HG03442 (cell line): ENCODE measurements at regions not wholly inside any gene's neighbourhood (a gene's known extent, or its start where the extent isn't known, plus 50 kb on each side); places are given as distances from the start of the nearest gene placed in this dataset.

Source experiments
- ATAC-seq: cut with Tn5 transposase; IDR thresholded peaks from one replicate; pipeline ENCODE4 v1.9.1; 2021; ENCODE audit warnings: mild to moderate bottlenecking, moderate library complexity; ENCODE audit not compliant: unreplicated experiment

DNA sequence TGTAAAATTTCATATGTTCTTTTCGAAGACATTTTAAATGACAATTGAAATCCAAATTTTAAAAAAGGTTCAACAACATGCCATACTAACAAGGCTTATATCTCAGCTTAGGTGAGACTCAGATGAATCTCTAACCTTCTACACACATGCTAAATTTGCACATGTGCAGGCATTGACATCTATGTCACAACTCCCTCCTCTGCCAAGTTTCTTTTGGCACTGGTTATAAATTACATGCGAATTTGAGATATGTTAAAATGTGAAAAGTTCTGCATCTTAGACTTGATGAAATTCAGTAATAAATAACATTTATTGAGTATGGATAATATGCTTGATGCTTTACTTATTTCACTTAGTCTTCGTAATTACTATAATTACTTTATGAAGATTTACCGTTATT, 234.3 kb downstream of the TLE4 start:
- ATAC-seq, result no peak

DNA sequence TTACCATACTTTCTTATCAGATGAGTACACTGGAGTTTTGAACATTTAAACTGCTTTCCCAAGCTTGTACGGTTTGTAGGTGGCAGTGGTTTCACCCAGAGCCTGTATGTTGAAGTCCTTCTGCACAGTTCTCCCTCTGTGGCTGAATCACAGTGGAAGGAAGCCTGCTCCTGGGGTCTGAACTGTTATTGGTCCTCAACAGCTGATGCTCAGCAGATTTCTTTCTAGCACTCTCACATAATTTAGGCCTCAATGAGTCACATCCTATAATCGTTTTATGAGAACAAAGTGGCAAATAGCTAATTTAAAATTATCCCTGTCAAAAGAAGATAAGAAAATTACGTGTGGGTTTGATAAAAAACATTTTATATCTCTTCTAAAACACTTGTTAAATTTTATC, 229.7 kb downstream of the TLE4 start:
- no peak for ATAC-seq

DNA sequence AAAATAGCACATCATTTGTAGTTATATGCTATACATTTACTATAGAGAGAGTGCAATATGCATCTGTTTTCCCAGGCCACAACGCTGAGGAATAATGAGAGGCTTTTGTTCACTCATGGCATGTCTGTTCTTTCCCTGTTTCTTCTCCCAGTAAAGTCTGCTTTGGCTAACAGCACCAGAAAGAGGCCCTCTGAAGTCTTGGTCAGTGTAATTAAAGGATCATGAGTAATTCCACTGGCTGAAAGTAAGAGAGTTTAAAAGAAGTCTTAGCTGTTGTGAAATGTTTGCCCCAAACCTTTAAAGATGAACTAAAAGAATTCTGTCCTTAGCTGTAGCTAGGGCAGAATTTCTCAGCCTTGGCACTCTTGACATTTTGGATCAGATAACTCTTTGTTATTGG, 228.8 kb downstream of the TLE4 start:
- ATAC-seq, result no peak

DNA sequence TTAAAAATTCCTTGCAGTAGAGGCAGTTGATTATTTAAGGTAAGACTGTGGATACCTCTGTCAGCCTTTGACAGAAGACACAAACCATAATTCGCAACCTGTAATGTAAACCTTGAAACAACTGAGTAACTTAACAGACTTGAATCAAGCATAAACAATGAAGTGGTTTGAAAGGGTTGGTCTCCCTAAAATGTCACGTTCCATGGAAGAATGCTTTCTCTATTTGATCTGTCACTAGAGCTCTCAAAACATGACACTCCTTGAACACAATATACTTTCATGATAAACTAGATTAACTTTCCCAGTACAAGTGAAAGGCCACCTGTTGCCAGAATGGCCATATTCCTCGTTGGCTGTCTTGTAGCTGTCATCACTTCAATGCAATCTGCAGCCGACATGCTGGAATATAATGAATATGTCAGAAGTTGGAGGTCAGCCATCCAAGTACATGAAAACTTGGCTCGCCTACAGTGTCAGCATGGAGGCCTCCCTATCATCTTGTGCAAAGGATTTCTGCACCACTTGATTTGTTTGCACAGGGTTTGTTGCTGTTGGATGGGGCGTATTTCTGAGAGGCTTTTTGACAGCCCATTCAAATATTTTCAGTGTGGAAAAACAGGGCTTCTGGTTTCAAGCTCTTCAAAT, 228.0 kb downstream of the TLE4 start:
- ATAC-seq, result no peak

DNA sequence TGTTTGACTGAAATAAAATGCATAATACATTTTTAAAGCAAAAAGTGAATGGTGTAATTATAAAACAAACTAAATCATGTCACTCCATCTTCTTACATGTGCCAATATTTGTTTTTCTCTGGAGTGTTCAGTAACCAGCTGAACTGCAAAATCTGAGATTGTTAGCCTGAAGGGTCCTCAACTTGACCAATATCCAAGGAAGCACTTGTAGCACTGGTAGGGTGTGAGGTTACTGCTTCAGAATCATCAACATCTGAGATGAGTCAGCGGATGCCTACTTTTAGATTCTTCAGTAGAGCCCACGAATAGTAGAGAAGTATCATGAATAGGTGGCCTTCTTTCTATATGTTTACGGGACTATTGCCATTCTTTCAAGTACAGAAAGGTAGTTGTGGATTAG, 226.7 kb downstream of the TLE4 start:
- no peak for ATAC-seq

DNA sequence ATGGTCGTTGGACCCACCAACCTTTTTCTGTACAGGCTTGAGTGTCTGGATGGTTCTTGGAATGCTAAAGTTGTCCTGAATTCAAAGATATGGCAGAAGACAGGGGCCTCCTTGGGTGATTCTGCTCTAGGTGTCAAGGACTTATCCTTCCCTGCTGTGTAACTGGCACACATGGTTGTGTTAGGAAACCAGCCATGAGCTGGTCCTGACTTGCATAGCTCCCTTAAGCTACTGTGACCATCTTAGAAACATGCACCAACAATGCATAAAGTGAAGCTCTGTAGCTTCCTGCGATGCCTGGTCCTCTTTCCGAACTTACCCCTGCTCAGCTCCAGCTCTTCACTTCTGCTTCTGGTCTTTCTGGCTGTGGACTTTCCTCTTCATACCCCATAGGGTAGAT, 224.6 kb downstream of the TLE4 start:
- ATAC-seq, result no peak

DNA sequence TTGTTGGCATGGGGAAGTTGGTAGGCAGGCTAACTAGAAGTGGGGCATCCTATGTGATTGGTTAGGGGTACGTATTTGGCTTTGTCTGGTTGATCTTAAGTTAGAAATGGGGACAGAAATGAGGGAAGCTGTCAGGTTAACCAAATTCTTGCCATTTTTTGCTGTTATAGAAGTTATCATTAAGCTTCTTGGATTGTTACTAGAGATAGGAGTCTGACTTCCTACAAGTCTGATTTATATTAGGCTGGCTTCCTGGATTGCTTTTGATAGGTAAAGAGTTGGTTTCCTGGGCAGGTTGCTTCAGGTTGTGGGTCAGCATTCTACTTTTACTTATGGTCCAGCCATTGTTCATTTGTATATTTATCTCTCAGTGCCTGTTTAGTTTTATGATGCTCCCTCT, 216.9 kb downstream of the TLE4 start:
- ATAC-seq, result no peak

DNA sequence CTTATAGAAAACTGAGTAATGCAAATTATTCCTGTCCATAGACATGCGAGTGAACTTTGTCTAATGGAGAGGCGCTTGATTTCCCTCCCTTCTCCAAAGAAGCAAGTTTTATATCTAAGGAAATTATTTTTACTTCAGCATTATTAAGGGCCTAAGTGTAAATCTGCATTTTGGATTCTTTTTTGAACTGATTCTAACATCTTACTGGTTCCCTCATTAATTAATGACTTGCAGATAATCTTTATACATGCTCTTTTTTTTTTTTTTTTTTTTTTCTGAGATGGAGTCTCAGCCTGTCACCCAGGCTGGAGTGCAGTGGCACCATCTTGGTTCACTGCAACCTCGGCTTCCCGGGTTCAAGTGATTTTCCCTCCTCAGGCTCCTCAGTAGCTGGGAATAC, 209.5 kb downstream of the TLE4 start:
- no peak for ATAC-seq

DNA sequence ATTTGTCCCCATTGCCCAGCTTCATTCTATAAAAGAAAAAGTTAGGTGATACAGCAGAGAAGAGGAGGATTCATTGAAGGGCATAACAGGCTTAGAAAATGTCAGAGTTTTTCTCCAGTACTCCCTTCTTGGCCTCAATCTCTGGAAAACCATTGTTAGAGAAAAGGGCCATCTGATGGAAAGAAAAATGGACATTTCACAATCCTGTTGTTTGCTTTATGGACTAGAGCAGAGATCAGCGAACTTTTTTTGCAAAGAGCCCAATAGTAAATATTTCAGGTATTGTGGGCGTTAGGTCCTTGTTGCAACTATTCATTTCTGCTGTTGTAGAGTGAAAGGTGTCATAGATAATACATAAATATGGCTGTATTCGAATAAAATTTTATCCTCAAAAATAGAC, 208.8 kb downstream of the TLE4 start:
- ATAC-seq, result no peak

DNA sequence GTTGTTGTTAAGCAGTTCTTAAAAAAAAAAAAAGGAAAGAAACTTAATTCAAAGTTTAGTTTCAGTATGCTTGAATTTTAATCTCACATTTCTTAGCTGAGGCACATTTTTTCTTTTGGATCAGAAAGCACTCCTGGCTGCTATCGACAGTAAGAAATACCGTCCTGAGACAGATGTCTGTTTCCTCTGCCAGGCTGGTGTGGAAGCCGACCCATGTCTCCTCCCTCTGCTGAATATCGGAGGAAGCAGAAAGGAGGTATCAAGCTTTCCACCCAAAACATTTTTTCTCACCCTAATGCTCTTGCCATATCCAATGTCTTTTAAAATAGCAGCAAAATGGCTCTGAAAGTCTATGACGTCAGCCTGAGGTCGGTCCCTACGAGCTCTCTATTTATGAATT, 208.1 kb downstream of the TLE4 start:
- ATAC-seq, result no peak

DNA sequence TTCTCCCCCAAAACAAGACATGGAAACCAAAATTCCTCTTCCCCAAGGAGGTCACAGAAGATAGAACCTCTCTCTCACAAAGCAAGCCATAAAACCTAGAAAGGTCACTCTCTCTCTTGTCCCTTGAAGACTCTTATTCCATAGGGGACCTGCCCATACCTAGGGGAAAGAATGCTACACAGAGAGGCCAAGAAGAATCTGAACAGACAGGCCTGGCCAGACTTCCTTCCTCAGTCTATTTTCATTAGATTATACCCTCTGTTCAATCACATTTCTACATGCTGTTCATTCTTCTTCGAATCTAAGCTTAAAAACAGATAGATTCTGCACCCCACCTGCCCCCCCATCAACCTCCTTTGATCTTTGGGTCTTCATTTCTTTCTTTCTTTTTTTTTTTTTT, 206.8 kb downstream of the TLE4 start:
- ATAC-seq, result no peak

DNA sequence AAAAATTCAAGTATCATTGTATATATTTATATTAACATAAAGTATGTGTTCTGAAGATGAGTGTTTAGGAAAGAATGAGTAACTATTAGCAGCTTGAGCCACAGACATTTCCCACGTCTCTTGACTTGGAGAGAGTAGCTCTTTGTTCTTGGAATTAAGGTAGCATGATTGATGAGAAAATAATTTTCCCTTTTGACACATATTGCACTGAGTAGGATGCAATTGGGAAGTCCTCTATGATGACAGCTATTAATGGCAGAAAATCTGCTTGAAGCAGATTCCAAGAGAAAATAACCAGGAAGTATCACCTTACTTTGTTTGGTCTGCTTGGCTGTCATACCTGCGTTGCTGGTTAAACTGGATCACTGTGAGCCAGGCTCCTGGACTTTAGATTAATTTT, 204.8 kb downstream of the TLE4 start:
- ATAC-seq, result no peak
